HG03139 (cell line): ENCODE measurements at regions not wholly inside any gene's neighbourhood (a gene's known extent, or its start where the extent isn't known, plus 50 kb on each side); places are given as distances from the start of the nearest gene placed in this dataset.

Experiments
- ATAC-seq: cut with Tn5 transposase; IDR thresholded peaks from one replicate; pipeline ENCODE4 v1.9.1; 2021; ENCODE audit not compliant: unreplicated experiment

DNA sequence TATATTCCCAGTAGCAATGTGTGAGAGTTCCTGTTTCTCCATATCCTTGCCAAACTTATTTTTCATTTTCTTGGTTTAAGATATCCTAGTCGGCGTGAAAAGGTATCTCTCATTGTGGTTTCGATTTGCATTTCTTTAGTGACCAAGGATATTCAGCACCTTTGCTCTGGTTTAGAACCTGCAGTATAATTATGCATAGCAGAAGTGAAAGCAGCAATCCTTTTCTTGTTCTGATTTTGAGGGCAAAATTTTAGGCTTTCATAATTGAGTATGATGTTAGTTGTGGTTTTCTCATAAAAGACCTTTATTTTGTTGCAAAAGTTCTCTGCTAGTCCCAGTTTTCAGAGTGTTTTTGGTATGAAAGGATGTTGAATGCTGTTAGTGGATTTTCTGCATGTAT is 491.0 kb downstream of the FGF9 start:
- ATAC-seq, result peak; percentile 81

DNA sequence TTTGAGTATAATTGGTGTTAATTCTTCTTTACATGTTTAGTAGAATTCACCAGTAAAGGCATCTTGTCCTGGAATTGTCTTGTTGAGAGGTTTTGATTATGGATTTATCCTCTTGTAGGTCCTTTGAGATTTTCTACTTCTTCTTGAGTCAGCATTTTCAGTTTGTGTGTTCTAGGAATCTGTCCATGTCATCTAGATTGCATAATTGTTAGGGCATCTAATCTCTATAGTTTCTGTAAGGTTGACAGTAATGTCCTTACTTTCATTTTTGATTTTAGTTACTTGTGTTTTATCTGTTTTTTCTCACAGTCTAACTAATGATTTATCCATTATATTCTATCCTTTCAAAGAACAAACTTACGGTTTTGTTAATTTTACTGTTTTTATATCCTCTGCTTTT is 492.0 kb downstream of the FGF9 start:
- no peak for ATAC-seq

DNA sequence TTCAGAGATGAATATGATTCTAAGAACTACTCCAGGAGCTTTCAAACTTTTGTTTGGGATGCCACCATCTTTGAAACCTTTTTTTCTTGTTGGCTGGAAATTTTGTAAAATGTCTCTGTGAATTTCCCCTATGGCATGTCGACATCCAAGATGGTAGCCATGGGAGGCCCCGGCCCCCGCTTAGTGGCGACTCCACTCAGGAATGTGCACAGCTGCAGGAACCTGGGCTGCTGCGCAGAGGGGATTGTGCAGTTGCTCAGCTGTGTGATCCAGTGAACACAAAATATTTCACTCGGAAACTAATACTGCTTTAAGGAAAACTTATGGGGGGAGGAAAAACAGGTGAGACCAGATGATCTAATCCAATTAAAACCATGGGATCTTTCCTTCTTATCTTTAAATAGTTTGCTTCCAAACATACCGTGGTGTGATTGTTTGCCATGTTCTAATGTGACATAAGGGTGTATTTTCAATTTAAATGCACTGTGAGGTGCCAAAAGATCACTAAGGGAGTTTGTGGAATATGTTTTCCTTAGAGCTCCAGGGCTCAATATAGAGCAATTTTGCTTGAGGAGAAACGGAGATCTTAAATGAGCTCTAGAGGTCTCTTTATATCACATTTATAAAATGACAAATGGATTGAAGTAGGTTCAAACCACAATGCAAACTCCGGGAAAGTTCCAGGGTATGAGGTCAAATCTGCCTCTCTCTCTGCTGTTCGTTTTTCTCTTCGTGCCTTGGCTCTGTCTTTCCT is 497.7 kb downstream of the FGF9 start:
- no peak for ATAC-seq

DNA sequence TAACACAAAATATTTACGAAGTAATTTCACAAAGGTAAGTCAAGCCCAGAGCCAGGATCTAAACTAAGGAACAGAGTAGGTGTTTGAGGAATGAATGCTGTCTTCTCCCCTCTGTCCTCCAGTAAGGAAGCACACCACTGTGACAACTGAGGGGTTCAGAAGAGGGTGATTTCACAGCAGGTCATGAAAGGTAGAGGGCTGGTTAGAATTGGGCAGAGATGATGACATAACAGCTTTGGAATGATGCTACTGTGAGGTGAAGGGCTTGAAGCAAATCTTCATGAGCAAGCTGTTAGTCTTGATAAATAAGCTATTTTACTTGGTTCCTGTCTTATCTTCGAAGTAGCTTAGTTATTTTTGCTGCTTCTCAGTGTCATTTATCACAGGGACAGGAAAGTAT is 498.6 kb downstream of the FGF9 start:
- ATAC-seq, result no peak

DNA sequence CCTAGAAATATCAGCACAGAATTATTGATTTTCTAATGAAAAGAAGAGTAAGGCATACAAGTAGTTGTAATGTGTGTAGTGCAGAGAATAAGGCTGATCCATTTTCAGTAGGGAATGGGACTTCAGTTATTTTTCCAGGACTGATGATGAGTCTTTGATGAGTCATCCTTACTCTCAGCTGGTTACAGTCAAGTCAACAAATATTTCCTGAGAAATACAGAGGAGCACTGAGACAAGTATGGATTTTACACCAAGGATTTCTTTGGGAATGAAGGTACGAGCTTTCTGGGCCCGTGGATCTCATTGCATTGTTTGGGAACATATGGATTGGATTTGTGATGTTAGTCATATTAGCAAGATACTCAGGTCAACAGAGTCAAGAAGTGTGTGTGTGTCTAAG is 502.7 kb downstream of the FGF9 start:
- no peak for ATAC-seq

DNA sequence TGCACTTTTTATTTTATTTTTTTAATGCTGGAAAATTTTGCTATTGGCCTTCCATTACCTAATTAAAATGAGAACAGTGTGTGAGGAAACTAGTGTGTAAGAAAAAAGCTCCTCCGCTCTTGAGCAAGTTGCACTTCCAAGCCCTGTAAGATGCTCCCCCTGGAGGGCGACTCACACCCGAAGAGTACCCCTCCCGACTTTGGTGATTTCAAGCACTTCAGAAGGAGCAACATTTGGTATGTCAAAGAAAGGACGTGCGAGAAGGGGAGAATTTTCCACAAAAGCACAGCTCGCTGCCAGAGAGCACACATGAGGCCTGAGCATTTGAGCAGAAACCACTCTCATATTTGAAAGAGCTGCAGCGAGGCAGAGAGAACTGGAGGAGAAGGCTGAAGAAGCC is 504.4 kb downstream of the FGF9 start:
- no peak for ATAC-seq

DNA sequence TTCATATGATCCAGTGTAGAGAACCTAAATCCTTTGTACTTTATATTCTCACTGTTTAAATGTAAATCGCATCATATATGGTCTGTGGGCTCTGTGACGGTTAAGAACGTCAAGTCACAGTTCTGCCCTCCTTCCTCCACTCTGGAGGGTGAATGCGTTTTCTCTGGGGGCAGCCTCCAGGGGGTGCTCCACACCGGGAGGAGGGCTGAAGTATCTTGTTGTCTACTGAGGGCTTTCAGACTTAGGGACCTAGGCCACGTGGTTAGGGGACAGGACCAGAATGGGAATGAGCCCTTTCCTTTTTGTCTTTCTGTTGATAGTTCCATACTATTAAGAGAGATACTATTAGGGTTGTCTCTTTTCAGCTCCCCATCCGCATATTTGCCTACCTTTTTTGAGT is 504.9 kb downstream of the FGF9 start:
- no peak for ATAC-seq

DNA sequence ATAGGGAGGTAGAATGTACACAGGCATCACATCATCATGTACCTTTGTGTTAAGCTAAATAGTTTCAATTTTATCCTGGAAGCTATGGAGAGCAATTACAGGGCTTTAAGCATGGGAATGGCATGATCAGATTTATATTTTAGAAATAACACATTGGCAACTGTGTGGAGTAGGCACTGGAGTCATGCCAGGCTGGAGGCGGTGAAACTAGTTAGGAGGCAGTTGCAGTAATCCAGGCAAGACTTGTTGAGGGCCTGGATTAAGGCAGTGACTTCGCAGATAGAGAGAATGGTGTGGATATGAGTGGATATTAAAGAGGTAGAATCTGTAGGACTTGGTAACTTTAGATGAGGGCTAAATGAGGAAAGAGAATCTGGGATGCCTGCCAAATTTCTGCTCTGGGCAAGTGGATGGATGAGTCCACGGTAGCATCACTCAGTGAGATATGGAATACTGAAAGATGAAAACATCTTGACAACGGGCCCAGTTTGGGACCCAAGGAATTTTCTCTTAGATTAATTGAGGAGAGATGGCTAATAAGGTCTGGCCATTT is 506.2 kb downstream of the FGF9 start:
- ATAC-seq, result no peak

DNA sequence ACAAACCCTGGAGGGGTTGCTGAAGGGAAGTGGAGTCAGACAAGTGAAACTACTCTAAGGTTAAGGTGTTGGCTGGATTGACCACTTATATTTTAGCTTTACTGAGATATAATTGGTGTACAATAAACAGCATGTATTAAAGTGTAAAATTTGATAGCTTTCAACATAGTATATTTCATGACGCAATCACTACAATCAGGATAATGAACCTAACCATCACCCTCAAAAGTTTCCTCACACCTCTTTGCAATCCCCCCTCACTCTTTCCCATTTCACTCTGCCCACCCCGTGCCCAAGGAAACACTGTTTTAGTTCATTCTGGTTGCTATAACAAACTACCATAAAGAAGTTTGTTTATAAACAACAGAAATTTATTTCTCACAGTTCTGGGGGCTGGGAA is 508.0 kb downstream of the FGF9 start:
- ATAC-seq, result no peak

DNA sequence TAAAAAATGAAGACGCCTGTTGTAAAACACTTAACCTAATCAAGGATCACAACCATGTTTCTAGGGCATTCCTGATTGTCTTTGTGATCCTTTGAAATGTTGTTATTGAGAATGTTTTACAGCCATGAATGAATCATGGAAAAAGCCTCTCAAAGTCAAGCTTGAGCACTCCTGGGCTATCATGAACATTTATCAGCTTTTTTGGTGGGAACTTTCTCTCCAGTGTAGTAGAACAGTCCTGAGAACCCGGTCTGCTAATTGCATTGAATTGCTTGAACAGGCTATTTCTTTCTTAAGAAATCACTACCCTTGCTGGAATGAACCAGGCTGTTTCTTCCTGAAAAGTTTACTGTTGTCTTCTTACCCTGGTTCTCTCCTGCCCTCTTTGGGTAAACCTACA is 516.5 kb downstream of the FGF9 start:
- no peak for ATAC-seq

DNA sequence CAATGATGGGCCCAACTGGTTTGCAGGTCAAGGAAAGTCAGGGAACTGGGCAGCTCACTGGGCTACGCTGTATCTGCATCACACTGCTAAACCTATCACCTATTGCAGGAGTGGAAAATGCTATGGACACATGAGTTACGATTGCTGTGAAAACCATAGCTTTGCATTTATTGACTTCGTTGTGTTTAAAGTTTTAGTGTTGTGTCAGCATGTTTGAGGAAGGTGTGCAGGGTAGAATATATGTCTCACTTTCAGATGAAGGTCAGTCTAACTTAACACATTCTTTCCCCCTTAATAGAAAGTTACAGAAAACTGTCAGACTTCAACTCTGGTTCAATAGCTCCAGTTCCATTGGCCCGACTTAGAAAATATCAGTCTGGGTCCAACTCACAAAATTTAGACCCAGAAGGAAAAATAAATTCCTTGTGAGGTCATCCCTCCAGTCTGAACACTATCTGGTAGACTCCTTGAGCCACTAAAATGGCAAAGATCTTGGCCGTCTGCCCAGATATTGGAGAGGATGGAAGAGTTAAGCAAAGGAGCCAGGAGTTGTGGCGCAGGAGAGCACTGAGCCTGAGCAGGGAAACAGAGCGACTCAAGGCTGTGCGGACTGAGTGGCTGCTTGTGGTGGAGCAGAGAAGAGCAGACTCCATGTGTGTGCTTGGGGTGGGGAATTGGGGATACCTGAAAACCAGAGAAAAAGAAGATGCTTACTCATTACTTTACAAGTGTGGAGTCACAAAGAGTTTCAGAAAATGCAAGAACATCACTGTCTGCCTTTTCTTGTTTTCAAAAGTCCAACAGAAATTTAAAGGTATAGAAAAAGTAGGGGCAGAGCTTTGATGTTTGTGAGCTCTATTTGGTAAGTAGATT is 518.5 kb downstream of the FGF9 start:
- no peak for ATAC-seq

DNA sequence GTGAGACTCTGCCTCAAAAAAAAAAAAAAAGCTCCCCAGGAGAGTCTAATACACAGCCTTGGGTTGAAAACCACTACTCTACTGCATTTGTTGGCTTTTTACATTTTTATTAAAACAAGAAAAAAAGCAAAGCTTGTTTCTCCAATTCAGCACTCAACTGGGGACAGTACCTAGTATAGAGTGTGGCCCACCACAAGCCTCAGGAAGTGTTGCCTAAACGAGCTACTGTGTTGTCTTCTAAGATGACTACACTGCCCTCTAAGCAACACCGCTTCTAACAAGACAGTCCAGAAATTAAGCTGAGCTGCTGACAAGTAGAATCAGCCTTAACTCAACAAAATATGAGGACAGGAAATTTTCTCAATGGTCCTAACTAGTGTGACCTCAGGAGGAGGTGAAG is 522.2 kb downstream of the FGF9 start:
- ATAC-seq, result no peak

DNA sequence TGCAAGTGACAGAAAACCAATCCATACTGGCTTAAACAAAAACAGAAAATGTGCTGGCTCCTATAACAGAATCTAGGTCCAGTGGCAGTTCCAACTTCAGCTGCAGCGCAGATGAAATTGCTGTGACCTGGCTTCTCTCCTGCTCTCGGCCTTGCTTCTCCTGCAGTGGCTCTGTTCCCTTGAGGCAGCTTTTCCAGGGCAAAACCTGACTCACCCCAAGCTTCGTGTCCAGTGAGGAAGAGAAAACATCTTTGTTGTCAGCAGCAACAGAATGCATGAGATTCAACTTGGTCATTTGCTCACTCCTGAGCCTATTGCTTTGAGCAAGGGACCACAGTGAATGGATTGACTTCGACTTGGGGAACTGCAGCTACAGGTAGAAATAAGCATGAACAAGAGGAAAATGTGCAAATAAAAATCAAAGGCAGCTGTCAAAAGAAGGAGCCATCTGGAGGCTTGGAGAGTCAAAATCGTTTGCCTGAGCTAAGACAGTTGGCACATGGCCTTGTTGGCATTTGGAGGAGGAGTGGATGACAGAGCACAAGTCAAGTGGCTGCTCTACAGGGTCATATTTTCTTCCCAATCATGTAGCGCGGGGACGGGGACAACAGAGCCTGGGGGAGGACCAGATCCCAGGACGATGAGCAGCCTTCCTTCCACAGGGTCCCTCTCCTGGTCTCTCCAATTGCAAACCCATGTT is 523.4 kb downstream of the FGF9 start:
- ATAC-seq, result no peak

DNA sequence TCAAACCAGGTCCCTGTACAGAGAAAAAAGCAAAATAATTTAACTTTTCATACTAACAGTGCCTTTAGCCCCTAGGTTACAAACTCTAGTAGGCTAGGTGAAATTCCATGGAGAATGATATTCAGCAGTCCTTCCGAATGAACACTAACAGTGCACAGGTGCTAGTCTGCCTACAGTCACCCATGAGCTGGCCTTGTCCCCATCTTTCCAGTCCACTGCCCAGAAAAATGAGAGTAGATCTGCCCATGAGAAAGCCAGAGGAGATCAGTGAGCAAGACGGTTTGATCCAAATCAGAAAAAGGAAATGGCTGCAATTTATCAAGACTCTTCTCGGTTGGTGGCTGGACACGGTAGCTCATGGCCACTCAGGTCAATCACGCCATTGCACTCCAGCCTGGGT is 524.9 kb downstream of the FGF9 start:
- ATAC-seq, result no peak

DNA sequence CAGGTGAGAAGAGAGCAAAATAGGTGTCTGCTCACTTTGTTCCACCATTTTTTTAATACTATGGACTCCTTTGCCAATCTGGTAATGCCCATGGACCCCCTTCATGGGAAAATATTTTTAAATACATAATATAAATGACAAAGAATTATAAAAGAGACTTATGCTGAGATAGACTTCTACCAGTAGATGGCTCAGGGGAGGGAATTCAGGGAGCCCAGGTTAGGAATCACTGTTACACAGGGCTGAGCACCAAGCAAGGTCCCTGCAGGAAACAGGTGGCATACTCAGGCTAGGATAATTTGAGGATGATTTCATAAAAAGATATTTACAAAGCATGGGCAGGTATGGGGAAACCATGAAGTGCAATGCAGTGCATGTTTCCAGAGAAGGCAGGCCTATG is 525.9 kb downstream of the FGF9 start:
- ATAC-seq, result no peak

DNA sequence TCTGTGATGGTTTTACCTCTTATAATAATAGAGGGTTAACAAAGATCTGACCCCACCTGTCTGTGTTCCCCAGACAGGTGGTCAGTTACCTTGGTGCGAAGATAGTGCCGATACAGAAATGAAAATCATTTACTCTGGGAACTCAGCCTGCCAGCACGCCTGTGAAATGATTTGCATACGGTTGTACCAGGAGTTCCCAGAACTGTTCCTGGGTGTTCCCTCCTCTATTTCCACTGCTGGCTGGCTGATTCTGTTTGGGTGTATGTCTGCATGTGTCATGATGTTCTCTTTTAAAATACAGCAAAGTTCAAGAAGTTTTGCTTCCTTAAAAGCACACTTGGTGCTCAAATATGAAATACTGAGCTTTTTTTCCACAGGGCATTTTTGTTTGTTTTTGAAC is 527.1 kb downstream of the FGF9 start:
- no peak for ATAC-seq

DNA sequence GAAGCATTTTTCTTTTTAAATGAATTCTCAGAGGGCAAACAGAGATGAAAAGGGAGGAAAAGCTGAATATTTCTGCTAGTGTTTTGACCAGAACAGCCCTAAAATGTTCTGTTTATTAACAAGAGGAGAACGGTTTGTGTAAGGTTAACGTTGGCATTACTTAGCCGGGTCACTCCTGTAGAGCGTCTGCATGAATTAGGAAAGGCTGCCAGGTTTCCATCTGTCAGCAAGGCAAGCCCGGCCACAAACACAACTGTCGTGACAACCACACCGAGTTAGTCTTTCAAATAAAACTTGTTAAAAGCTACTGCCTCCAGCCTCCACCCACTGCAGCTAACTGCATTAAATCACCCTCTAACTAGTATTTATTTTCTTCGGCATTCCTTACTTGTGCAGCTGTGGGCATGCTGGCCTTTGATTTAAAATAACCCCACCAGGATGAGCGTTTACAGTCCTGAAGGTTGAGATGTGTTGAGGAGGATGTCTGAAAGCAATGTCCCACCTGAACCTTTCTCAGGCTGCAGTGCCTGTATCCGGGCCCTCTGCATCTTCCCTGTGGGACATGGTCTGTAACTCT is 527.9 kb downstream of the FGF9 start:
- ATAC-seq, result no peak

DNA sequence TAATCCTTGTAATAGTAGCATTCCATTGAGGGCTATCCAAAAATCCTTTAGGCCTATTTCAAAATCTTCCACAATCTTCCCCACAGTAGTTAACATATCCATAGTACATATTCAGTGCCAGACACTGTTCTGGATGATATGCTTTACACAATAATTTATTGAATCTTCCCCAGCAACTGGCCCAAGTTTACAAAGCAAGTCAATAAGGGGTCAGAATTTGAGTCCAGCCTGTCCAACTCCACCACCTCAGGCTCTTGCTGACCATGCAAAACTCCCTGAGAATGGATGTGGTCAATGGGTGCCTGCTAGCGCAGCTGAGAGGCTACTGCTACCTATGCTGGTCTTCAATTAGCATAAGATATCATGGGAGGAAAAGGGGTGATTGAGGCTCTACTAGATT is 529.6 kb downstream of the FGF9 start:
- ATAC-seq, result no peak

DNA sequence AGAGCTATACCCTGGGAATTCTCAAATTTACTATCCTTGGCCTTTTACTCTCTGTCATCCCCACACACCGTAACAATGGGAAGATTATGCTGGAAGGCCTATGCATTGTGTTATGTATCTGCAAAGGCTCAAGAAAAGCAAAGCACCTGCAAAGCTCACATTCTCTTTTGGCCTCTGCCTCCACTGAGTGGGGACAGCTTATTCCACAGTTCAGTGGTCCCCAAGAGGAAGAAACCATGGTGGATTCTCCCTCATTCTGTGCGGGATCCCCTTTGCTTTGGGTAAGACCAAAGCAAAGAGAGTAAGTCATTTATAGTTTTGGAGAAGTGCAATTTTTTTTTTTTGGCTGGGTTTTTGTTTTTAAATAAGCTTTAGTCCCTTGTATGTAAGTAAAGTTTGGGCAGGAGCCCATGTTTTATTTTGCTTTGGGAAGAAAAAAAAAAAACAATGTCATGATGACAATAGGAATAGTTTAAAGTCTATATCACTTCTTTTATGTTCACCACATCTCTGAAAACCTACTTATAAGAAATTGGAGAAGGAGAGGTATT is 530.6 kb downstream of the FGF9 start:
- ATAC-seq, result no peak

DNA sequence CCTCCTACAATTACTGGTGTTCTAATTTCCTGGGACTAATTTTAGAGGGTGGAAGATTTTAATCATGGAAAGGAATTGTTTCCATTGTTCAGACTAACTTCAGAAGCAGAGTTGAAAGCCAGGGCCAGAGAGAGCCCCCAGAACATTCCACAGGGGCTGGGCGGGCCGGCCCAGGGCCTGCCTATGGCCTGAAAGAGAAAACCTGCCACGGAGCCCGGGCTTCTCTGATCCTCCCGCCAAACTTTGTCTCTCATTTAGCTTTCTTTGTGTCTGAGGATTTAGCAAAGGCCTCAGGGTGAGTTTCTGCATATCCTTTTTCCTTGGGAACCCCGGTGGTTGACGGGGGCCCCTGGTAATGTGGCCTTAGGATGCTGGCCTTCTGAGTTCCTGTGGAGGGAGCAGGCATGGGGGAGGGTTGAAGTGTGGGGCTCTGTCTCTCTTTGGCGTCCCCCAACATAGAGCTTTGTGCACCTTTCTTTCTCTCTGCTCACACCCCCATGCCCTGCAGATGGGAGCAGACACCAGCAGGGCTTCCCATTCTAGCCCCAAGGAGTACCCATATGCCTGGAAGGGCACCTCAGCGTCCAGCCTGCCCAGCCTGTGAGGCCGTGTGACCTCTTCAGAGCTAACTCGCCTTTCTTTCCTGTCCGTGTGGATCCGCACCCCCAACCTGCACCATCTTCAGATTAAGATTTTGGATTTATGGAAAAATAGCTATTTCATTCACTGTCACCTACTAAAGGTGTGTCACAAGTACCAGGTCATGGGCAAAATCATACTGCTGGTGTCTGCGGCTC is 539.5 kb downstream of the FGF9 start:
- no peak for ATAC-seq
